ENCODE measurements at regions not wholly inside any gene's neighbourhood (a gene's known extent, or its start where the extent isn't known, plus 50 kb on each side); places are given as distances from the start of the nearest gene placed in this dataset.
"Not testable (repeated sequence)": the region's sequence is repeated elsewhere in the genome, so short reads cannot be mapped to it uniquely, and the experiment has no call there.

GRCh38 chr10:4181081-4181480 is 396.1 kb upstream of the KLF6 start:
- DNase-seq: no peak

- DNase-seq: no peak
Observed at GRCh38 chr10:4177791-4178190, 392.8 kb upstream of the KLF6 start.

GRCh38 chr10:4176500-4177281 is 391.7 kb upstream of the KLF6 start:
- no peak for DNase-seq

- no peak for DNase-seq
Observed at GRCh38 chr10:4174197-4174596, 389.2 kb upstream of the KLF6 start.

- no peak for DNase-seq
Observed at GRCh38 chr10:4170633-4171314, 385.8 kb upstream of the KLF6 start.

- no peak for DNase-seq
Observed at GRCh38 chr10:4170181-4170580, 385.2 kb upstream of the KLF6 start.

- DNase-seq: no peak
Observed at GRCh38 chr10:4169448-4169847, 384.4 kb upstream of the KLF6 start.

- DNase-seq: no peak
Observed at GRCh38 chr10:4167216-4167615, 382.2 kb upstream of the KLF6 start.

GRCh38 chr10:4162571-4163286 is 377.7 kb upstream of the KLF6 start:
- DNase-seq: no peak

GRCh38 chr10:4159173-4159572 is 374.2 kb upstream of the KLF6 start:
- no peak for DNase-seq

GRCh38 chr10:4154191-4154715 is 369.2 kb upstream of the KLF6 start:
- no peak for DNase-seq

GRCh38 chr10:4151466-4151865 is 366.5 kb upstream of the KLF6 start:
- no peak for DNase-seq

- no peak for DNase-seq
Observed at GRCh38 chr10:4150676-4151075, 365.7 kb upstream of the KLF6 start.

GRCh38 chr10:4149460-4149859 is 364.5 kb upstream of the KLF6 start:
- DNase-seq: not testable (repeated sequence)

- no peak for DNase-seq
Observed at GRCh38 chr10:4147245-4147644, 362.2 kb upstream of the KLF6 start.

GRCh38 chr10:4144817-4145216 is 359.8 kb upstream of the KLF6 start:
- DNase-seq: no peak

- DNase-seq: no peak
Observed at GRCh38 chr10:4141471-4141870, 356.5 kb upstream of the KLF6 start.

GRCh38 chr10:4138146-4138721 is 353.2 kb upstream of the KLF6 start:
- no peak for DNase-seq

GRCh38 chr10:4137299-4137698 is 352.3 kb upstream of the KLF6 start:
- DNase-seq: no peak

GRCh38 chr10:4136121-4136520 is 351.1 kb upstream of the KLF6 start:
- DNase-seq: no peak

GRCh38 chr10:4132216-4132556 is 347.2 kb upstream of the KLF6 start:
- no peak for DNase-seq

- DNase-seq: no peak
Observed at GRCh38 chr10:4131407-4132215, 346.6 kb upstream of the KLF6 start.

- DNase-seq: no peak
Observed at GRCh38 chr10:4130685-4131084, 345.7 kb upstream of the KLF6 start.

Measured in stimulated activated CD4-positive, alpha-beta T cell treated with anti-CD3 and anti-CD28 coated beads, Interleukin-12 subunit alpha, Interleukin-12 subunit beta, amount 100 ng/mL, for 4 hours (primary cell).